ENCODE measurements at regions not wholly inside any gene's neighbourhood (a gene's known extent, or its start where the extent isn't known, plus 50 kb on each side); places are given as distances from the start of the nearest gene placed in this dataset.
"Not testable (repeated sequence)": the region's sequence is repeated elsewhere in the genome, so short reads cannot be mapped to it uniquely, and the experiment has no call there.

- not testable (repeated sequence) for TF ChIP-seq EZH2 (IDR thresholded peaks at IDR 0.05; ENCODE audit: borderline replicate concordance, low read length); CTCF (IDR thresholded peaks at IDR 0.05; ENCODE audit: low read length)
Observed at GRCh38 chr5:51250957-51251356, 132.3 kb upstream of the ISL1 start.
